SU-DHL-6 (cell line): ENCODE measurements at regions not wholly inside any gene's neighbourhood (a gene's known extent, or its start where the extent isn't known, plus 50 kb on each side); places are given as distances from the start of the nearest gene placed in this dataset.
A peak's percentile ranks its signal among the peaks of the same experiment; 100 is the strongest.

Experiments used
- H2AFZ ChIP-seq: fragments of 200-600 bp; sonication (generic); 2 replicates; pipeline ENCODE4 v1.6.1; 2014; ENCODE audit warnings: low read depth, mild to moderate bottlenecking, moderate library complexity, mixed read lengths, antibody characterized with exemption, low read length; ENCODE audit not compliant: severe bottlenecking
- H3F3A ChIP-seq: fragments of 200-600 bp; shearing (Covaris generic); 2 replicates; pipeline ENCODE4 v1.6.0; 2016; ENCODE audit warnings: antibody characterized with exemption, mild to moderate bottlenecking; ENCODE audit not compliant: insufficient read depth
- H3K27ac ChIP-seq: fragments of 200-600 bp; sonication (generic); 2 replicates; pipeline ENCODE4 v1.5.1; 2016; ENCODE audit warnings: low read depth, mild to moderate bottlenecking, low read length, moderate library complexity, mixed read lengths
- H3K27me3 ChIP-seq: fragments of 200-600 bp; sonication (generic), shearing (Covaris generic); 2 replicates; pipeline ENCODE4 v1.6.0; 2014; ENCODE audit warnings: mild to moderate bottlenecking, low read length
- H3K36me3 ChIP-seq: fragments of 200-600 bp; sonication (generic); 2 replicates; pipeline ENCODE4 v1.6.1; 2014; ENCODE audit warnings: mild to moderate bottlenecking, low read length, mixed read lengths
- H3K4me2 ChIP-seq: fragments of 300-600, 200-600 bp; shearing (Covaris generic), sonication (generic); 2 replicates; pipeline ENCODE4 v1.6.0; 2014; ENCODE audit warnings: low read length, low read depth, mild to moderate bottlenecking; ENCODE audit not compliant: poor library complexity, severe bottlenecking
- H3K4me3 ChIP-seq: fragments of 200-600 bp; sonication (generic); 2 replicates; pipeline ENCODE4 v1.5.1; 2014; ENCODE audit warnings: antibody characterized with exemption, low read length, mild to moderate bottlenecking, mixed read lengths; ENCODE audit not compliant: insufficient read depth, poor library complexity, severe bottlenecking
- H3K79me2 ChIP-seq: fragments of 200-600 bp; sonication (generic); 2 replicates; pipeline ENCODE4 v1.6.1; 2014; ENCODE audit warnings: mild to moderate bottlenecking, low read length, moderate library complexity; ENCODE audit not compliant: insufficient read depth
- H3K9ac ChIP-seq: fragments of 200-600 bp; sonication (generic); 2 replicates; pipeline ENCODE4 v1.7.0; 2014; ENCODE audit warnings: mild to moderate bottlenecking, low read length
- H3K9me2 ChIP-seq: fragments of 200-600 bp; sonication (generic); replicated peaks from 2 replicates; pipeline ENCODE4 v1.6.1; 2014; ENCODE audit warnings: low read length; ENCODE audit not compliant: insufficient read depth
- H3K9me3 ChIP-seq: fragments of 200-600 bp; sonication (generic); 2 replicates; pipeline ENCODE4 v1.6.1; 2014; ENCODE audit warnings: low read length, mixed read lengths; ENCODE audit not compliant: insufficient read depth
- H4K20me1 ChIP-seq: fragments of 200-600 bp; sonication (generic); 2 replicates; pipeline ENCODE4 v1.6.1; 2014; ENCODE audit warnings: low read depth, mild to moderate bottlenecking, antibody characterized with exemption, low read length, moderate library complexity, mixed read lengths
- EZH2phosphoT487 ChIP-seq: fragments of 200-600 bp; sonication (generic), shearing (Covaris generic); conservative IDR thresholded peaks from 2 replicates; pipeline ENCODE4 v1.6.1; 2018; ENCODE audit warnings: mild to moderate bottlenecking, antibody characterized with exemption, low read length, moderate library complexity, mixed read lengths
- TF ChIP-seq, protein P1 (sequence below): fragments of 200-600 bp; sonication (generic); IDR thresholded peaks from one replicate; pipeline ENCODE4 v1.5.1; 2017; ENCODE audit warnings: antibody characterized with exemption, mild to moderate bottlenecking, low read length, moderate library complexity; ENCODE audit not compliant: insufficient read depth, poor library complexity, severe bottlenecking

DNA sequence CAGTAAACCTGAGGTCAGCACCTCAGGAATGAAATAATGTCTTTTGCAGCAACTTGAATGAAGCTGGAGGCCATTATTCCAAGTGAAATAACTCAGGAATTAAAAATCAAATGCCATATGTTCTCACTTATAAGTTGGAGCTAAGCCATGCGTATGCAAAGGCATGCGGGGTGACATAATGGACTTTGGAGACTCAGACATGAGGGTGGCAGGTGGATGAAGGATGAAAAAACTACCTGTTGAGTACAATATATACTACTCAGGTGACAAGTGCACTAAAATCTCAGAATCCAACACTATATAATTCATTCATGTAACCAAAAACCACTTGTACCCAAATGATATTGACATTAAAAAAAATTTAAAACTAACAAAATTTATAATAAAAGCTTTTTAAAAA, 1416.9 kb downstream of the UQCRFS1 start:
- Histone ChIP-seq H4K20me1 (peaks cover 18% of the 10 kb centered on the region), H3K79me2 (peaks cover 73% of the 10 kb centered on the region), H3K36me3 (peaks cover 15% of the 10 kb centered on the region)

DNA sequence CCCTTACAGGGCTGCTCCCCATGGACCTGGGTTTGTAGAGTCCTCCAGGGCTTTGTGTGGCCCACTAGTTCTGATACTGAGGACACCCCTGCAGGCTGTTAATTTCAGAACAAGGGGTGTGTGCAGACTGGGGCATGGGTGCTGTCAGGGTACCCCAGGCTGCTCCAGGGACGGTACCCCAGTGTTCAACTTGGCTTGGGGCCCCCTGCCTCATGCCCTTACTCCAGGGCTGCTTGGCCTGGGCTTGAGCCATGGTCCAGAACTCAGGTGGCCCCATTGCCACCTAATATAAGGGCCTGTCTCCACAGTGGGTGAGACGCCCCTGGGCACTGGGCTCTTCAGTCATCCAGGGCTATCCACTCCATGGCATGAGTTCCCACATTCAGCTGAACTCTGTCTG, 1417.6 kb downstream of the UQCRFS1 start:
- H3K27me3 ChIP-seq, result no peaks in the 10 kb centered on the region
- peaks cover 20% of the 10 kb centered on the region for H3K36me3 ChIP-seq
- TF ChIP-seq, protein P1, sequence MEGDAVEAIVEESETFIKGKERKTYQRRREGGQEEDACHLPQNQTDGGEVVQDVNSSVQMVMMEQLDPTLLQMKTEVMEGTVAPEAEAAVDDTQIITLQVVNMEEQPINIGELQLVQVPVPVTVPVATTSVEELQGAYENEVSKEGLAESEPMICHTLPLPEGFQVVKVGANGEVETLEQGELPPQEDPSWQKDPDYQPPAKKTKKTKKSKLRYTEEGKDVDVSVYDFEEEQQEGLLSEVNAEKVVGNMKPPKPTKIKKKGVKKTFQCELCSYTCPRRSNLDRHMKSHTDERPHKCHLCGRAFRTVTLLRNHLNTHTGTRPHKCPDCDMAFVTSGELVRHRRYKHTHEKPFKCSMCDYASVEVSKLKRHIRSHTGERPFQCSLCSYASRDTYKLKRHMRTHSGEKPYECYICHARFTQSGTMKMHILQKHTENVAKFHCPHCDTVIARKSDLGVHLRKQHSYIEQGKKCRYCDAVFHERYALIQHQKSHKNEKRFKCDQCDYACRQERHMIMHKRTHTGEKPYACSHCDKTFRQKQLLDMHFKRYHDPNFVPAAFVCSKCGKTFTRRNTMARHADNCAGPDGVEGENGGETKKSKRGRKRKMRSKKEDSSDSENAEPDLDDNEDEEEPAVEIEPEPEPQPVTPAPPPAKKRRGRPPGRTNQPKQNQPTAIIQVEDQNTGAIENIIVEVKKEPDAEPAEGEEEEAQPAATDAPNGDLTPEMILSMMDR, result no peak
- TF ChIP-seq EZH2phosphoT487, result no peak
- H3K9me2 ChIP-seq, result no peaks in the 10 kb centered on the region
- peaks cover 7% of the 10 kb centered on the region; the same call in 1 of the 2 replicates for H3K9me3 ChIP-seq
- peak overlapping the region; percentile 99 for H3K4me2 ChIP-seq
- no peak overlapping the region for H2AFZ ChIP-seq
- peak overlapping the region; percentile 86 for H3K9ac ChIP-seq
- H3K4me3 ChIP-seq, result no peak overlapping the region
- H3K79me2 ChIP-seq, result peaks cover 77% of the 10 kb centered on the region
- H3F3A ChIP-seq, result peaks cover 16% of the 10 kb centered on the region; the same call in 1 of the 2 replicates
- H3K27ac ChIP-seq, result no peak overlapping the region
- H4K20me1 ChIP-seq, result peaks cover 18% of the 10 kb centered on the region

More for the DNA sequence above, 1416.9 kb downstream of the UQCRFS1 start:
- H3K4me2 ChIP-seq, result no peak overlapping the region
- TF ChIP-seq, protein P1, result no peak
- no peak for TF ChIP-seq EZH2phosphoT487
- H3F3A ChIP-seq, result peaks cover 16% of the 10 kb centered on the region; the same call in 1 of the 2 replicates
- no peaks in the 10 kb centered on the region for H3K9me2 ChIP-seq
- no peaks in the 10 kb centered on the region for H3K27me3 ChIP-seq
- no peak overlapping the region for H3K4me3 ChIP-seq
- no peak overlapping the region for H2AFZ ChIP-seq
- no peak overlapping the region for H3K9ac ChIP-seq
- H3K27ac ChIP-seq, result no peak overlapping the region
- H3K9me3 ChIP-seq, result peaks cover 1% of the 10 kb centered on the region; the same call in 1 of the 2 replicates

DNA sequence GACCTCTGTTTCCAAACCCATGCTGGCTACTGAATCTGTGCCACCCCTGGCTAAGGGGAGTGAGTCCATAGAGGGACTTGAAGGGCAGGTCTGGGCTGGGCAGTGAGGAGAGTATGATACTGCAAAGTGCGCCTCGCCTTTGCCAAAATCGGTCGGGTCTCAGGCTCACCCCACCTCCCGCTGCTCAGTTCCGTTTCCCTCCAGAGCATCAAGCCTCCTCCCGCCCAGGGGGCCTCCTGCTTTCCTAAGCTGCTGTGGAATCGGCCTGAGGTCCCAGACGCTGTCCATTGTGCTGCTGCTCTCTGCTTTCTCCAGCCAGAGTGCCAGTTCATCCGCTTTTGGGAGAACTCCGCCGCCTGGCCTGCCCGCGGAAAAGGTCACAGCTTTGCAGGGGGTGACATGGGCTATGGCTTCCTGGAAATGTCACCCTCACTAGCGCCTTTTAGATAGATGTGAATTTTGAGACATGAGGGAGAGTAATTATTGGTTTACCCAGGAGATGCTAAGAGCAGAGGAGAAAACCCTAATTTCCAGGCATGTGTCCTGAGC, 1418.4 kb downstream of the UQCRFS1 start:
- Histone ChIP-seq H3K36me3 (peaks cover 21% of the 10 kb centered on the region), H3K9me2 (no peaks in the 10 kb centered on the region), H3K9me3 (peaks cover 7% of the 10 kb centered on the region; the same call in 1 of the 2 replicates), H3K4me3 (peak overlapping the region; percentile 84), H3K4me2 (peak overlapping the region; percentile 99), H2AFZ (no peak overlapping the region), H3K79me2 (peaks cover 78% of the 10 kb centered on the region), H3F3A (peaks cover 16% of the 10 kb centered on the region; the same call in 1 of the 2 replicates), H3K9ac (peak overlapping the region; percentile 86), H4K20me1 (peaks cover 18% of the 10 kb centered on the region), H3K27ac (peak overlapping the region; percentile 76), H3K27me3 (no peaks in the 10 kb centered on the region)
- no peak for TF ChIP-seq EZH2phosphoT487
- TF ChIP-seq, protein P1, result no peak
